ENCODE measurements at regions not wholly inside any gene's neighbourhood (a gene's known extent, or its start where the extent isn't known, plus 50 kb on each side); places are given as distances from the start of the nearest gene placed in this dataset.

GRCh38 chr2:22999951-23000350, 385.0 kb upstream of the KLHL29 start:
- WGBS (ENCODE audit: insufficient coverage), result 89% methylated on average over 3 of the region's 4 CpGs
- intact Hi-C loops (cut with micrococcal nuclease), result no loop called here
- no peak for TF ChIP-seq CTCF (IDR thresholded peaks at IDR 0.05)
- Mint-ChIP-seq H3K27me3 (ENCODE audit: low read depth in 2 of 2) (no peaks in the 10 kb centered on the region), H3K4me1 (no peaks in the 10 kb centered on the region), H3K4me3 (no peak overlapping the region), H3K36me3 (no peaks in the 10 kb centered on the region), H3K9me3 (peaks cover 3% of the 10 kb centered on the region in 2 donors), H3K27ac (no peak overlapping the region)
- Histone ChIP-seq H3K4me3 (ENCODE audit: low read length) (no peak overlapping the region), H3K4me1 (ENCODE audit: control insufficient read depth, insufficient read depth, low read length) (no peaks in the 10 kb centered on the region), H3K36me3 (ENCODE audit: control insufficient read depth, insufficient read depth, low read length) (no peaks in the 10 kb centered on the region), H3K27ac (ENCODE audit: low read length) (no peak overlapping the region), H3K9me3 (ENCODE audit: control insufficient read depth, insufficient read depth, low read length) (no peaks in the 10 kb centered on the region), H3K27me3 (ENCODE audit: control insufficient read depth, insufficient read depth, low read length) (no peaks in the 10 kb centered on the region)
- DNase-seq, result no peak
- no peak for ATAC-seq

GRCh38 chr2:23002234-23002633, 382.7 kb upstream of the KLHL29 start:
- H3K27me3 Mint-ChIP-seq (ENCODE audit: low read depth in 2 of 2), result no peaks in the 10 kb centered on the region

GRCh38 chr2:23005469-23005868, 379.5 kb upstream of the KLHL29 start:
- no peaks in the 10 kb centered on the region for H3K4me1 ChIP-seq (ENCODE audit: control insufficient read depth, insufficient read depth, low read length)
- no peak for TF ChIP-seq CTCF (IDR thresholded peaks at IDR 0.05)
- ATAC-seq (no peak), DNase-seq (no peak)
- no peak overlapping the region for H3K27ac ChIP-seq (ENCODE audit: low read length)
- Mint-ChIP-seq H3K4me1 (no peaks in the 10 kb centered on the region), H3K4me3 (no peak overlapping the region), H3K27me3 (ENCODE audit: low read depth in 2 of 2) (no peaks in the 10 kb centered on the region), H3K36me3 (no peaks in the 10 kb centered on the region), H3K9me3 (peaks cover 3% of the 10 kb centered on the region in 2 donors), H3K27ac (no peak overlapping the region)
- no peaks in the 10 kb centered on the region for H3K27me3 ChIP-seq (ENCODE audit: control insufficient read depth, insufficient read depth, low read length)
- no peak overlapping the region for H3K4me3 ChIP-seq (ENCODE audit: low read length)
- H3K36me3 ChIP-seq (ENCODE audit: control insufficient read depth, insufficient read depth, low read length), result no peaks in the 10 kb centered on the region
- no peaks in the 10 kb centered on the region for H3K9me3 ChIP-seq (ENCODE audit: control insufficient read depth, insufficient read depth, low read length)
- intact Hi-C loops (cut with micrococcal nuclease), result no loop called here
- WGBS (ENCODE audit: insufficient coverage), result 87% methylated on average over 4 of the region's 4 CpGs

More at GRCh38 chr2:23002234-23002633, 382.7 kb upstream of the KLHL29 start:
- Histone ChIP-seq H3K27ac (ENCODE audit: low read length) (no peak overlapping the region), H3K4me1 (ENCODE audit: control insufficient read depth, insufficient read depth, low read length) (no peaks in the 10 kb centered on the region), H3K27me3 (ENCODE audit: control insufficient read depth, insufficient read depth, low read length) (no peaks in the 10 kb centered on the region), H3K4me3 (ENCODE audit: low read length) (no peak overlapping the region), H3K9me3 (ENCODE audit: control insufficient read depth, insufficient read depth, low read length) (no peaks in the 10 kb centered on the region), H3K36me3 (ENCODE audit: control insufficient read depth, insufficient read depth, low read length) (no peaks in the 10 kb centered on the region)
- Mint-ChIP-seq H3K4me1 (no peaks in the 10 kb centered on the region), H3K36me3 (no peaks in the 10 kb centered on the region), H3K4me3 (no peak overlapping the region), H3K9me3 (peaks cover 3% of the 10 kb centered on the region in 2 donors), H3K27ac (no peak overlapping the region)
- intact Hi-C loops (cut with micrococcal nuclease), result no loop called here
- peak in 1 of 3 donors; percentile 10 for ATAC-seq
- no peak for TF ChIP-seq CTCF (IDR thresholded peaks at IDR 0.05)
- no peak for DNase-seq
- WGBS (ENCODE audit: insufficient coverage), result 95% methylated on average over 1 of the region's 1 CpG

GRCh38 chr2:23007631-23008235, 377.2 kb upstream of the KLHL29 start:
- no CpG with 5 or more reads among the region's 1 CpG for WGBS (ENCODE audit: insufficient coverage)
- H3K36me3 Mint-ChIP-seq, result no peaks in the 10 kb centered on the region
- intact Hi-C loops (cut with micrococcal nuclease), result no loop called here
- no peaks in the 10 kb centered on the region for H3K36me3 ChIP-seq (ENCODE audit: control insufficient read depth, insufficient read depth, low read length)
- H3K4me1 ChIP-seq (ENCODE audit: control insufficient read depth, insufficient read depth, low read length), result no peaks in the 10 kb centered on the region
- no peak overlapping the region for H3K27ac Mint-ChIP-seq
- no peaks in the 10 kb centered on the region for H3K27me3 Mint-ChIP-seq (ENCODE audit: low read depth in 2 of 2)
- no peaks in the 10 kb centered on the region for H3K27me3 ChIP-seq (ENCODE audit: control insufficient read depth, insufficient read depth, low read length)
- ATAC-seq, result no peak
- DNase-seq, result no peak
- no peak overlapping the region for H3K4me3 Mint-ChIP-seq
- H3K4me1 Mint-ChIP-seq, result no peaks in the 10 kb centered on the region
- no peaks in the 10 kb centered on the region for H3K9me3 Mint-ChIP-seq
- H3K9me3 ChIP-seq (ENCODE audit: control insufficient read depth, insufficient read depth, low read length), result no peaks in the 10 kb centered on the region
- H3K27ac ChIP-seq (ENCODE audit: low read length), result no peak overlapping the region
- no peak for TF ChIP-seq CTCF (IDR thresholded peaks at IDR 0.05)
- no peak overlapping the region for H3K4me3 ChIP-seq (ENCODE audit: low read length)
